Endodermal cell (in vitro differentiated cells): ENCODE measurements at regions not wholly inside any gene's neighbourhood (a gene's known extent, or its start where the extent isn't known, plus 50 kb on each side); places are given as distances from the start of the nearest gene placed in this dataset.

Experiments
- DNase-seq: peaks from one replicate; pipeline ENCODE4 v3.0.0-alpha.2; 2017
- H3K27ac ChIP-seq: 2 replicates; pipeline ENCODE4 v1.5.1; 2013; ENCODE audit warnings: mild to moderate bottlenecking, low read depth, low read length, moderate library complexity
- H3K27me3 ChIP-seq: 2 replicates; pipeline ENCODE4 v1.6.1; 2013; ENCODE audit warnings: mild to moderate bottlenecking, low read length, moderate library complexity; ENCODE audit not compliant: insufficient read depth, control insufficient read depth, poor library complexity, severe bottlenecking
- H3K36me3 ChIP-seq: 2 replicates; pipeline ENCODE4 v1.7.0; 2013; ENCODE audit warnings: mild to moderate bottlenecking, low read length, moderate library complexity; ENCODE audit not compliant: control insufficient read depth, insufficient read depth
- H3K4me1 ChIP-seq: one replicate; pipeline ENCODE4 v1.7.0; 2013; ENCODE audit warnings: low read length; ENCODE audit not compliant: control insufficient read depth, insufficient read depth
- H3K4me3 ChIP-seq: 2 replicates; pipeline ENCODE4 v1.5.1; 2013; ENCODE audit warnings: mild to moderate bottlenecking, low read length, moderate library complexity
- H3K9ac ChIP-seq: 2 replicates; pipeline ENCODE4 v1.6.1; 2013; ENCODE audit warnings: mild to moderate bottlenecking, low read length, moderate library complexity; ENCODE audit not compliant: poor library complexity, severe bottlenecking; ENCODE audit errors: extremely low read depth
- H3K9me3 ChIP-seq: 2 replicates; pipeline ENCODE4 v1.6.1; 2013; ENCODE audit warnings: mild to moderate bottlenecking, low read length, moderate library complexity; ENCODE audit not compliant: control insufficient read depth
- H3K27ac Mint-ChIP-seq: 2 replicates; pipeline ENCODE4 v1.8.0; 2020; ENCODE audit warnings: mixed read lengths
- H3K27me3 Mint-ChIP-seq: 2 replicates; pipeline ENCODE4 v1.8.0; 2021; ENCODE audit warnings: mild to moderate bottlenecking, mixed read lengths; ENCODE audit not compliant: insufficient read depth
- H3K36me3 Mint-ChIP-seq: 2 replicates; pipeline ENCODE4 v1.8.0; 2020; ENCODE audit warnings: low read depth, mixed read lengths
- H3K4me1 Mint-ChIP-seq: 2 replicates; pipeline ENCODE4 v1.8.0; 2020; ENCODE audit warnings: mixed read lengths
- H3K4me3 Mint-ChIP-seq: 2 replicates; pipeline ENCODE4 v1.8.0; 2020; ENCODE audit warnings: mild to moderate bottlenecking, moderate library complexity, mixed read lengths
- H3K9me3 Mint-ChIP-seq: 2 replicates; pipeline ENCODE4 v1.8.0; 2020; ENCODE audit warnings: mild to moderate bottlenecking, mixed read lengths
- WGBS, 2 experiments: methylation state at CpG; one replicate each; pipeline versions ENCODE4 v1.1.5 to v1.1.7; 2013; ENCODE audit warnings: missing lambda C conversion rate in 2 of 2, mixed read lengths in 1 of 2; ENCODE audit not compliant: insufficient coverage in 1 of 2, insufficient read length in 1 of 2; 5-methylcytosine and 5-hydroxymethylcytosine counted together
- TF ChIP-seq, protein P1 (sequence below): fragments of 200-600 bp; sonication (generic); conservative IDR thresholded peaks from 2 replicates; pipeline ENCODE4 v1.5.0; 2021; ENCODE audit warnings: antibody characterized with exemption, mild to moderate bottlenecking

DNA sequence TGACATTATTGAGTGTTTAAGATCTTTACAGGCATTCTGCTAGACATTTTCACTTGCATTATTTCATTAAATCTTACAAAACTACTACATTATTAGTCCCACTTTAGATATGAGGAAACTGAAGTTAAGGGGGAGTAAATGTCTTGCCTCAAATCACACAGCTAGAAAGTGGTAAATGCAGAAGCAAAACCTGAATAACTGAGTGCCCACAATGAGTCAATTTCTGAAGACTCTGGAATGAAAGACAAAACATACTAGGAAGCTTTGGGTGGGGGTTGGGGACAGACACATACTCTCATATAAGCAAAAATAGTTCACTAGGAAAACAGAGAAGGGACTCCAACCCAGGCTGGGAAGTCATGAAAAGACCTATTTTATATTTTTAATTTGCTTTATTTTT is 214.4 kb upstream of the LRATD1 start:
- Mint-ChIP-seq H3K4me1 (peaks cover 5% of the 10 kb centered on the region), H3K36me3 (no peaks in the 10 kb centered on the region), H3K4me3 (no peak overlapping the region), H3K27ac (no peak overlapping the region), H3K9me3 (peaks cover 3% of the 10 kb centered on the region), H3K27me3 (no peaks in the 10 kb centered on the region)
- H3K36me3 ChIP-seq = no peaks in the 10 kb centered on the region
- H3K27ac ChIP-seq = no peak overlapping the region
- TF ChIP-seq, protein P1, sequence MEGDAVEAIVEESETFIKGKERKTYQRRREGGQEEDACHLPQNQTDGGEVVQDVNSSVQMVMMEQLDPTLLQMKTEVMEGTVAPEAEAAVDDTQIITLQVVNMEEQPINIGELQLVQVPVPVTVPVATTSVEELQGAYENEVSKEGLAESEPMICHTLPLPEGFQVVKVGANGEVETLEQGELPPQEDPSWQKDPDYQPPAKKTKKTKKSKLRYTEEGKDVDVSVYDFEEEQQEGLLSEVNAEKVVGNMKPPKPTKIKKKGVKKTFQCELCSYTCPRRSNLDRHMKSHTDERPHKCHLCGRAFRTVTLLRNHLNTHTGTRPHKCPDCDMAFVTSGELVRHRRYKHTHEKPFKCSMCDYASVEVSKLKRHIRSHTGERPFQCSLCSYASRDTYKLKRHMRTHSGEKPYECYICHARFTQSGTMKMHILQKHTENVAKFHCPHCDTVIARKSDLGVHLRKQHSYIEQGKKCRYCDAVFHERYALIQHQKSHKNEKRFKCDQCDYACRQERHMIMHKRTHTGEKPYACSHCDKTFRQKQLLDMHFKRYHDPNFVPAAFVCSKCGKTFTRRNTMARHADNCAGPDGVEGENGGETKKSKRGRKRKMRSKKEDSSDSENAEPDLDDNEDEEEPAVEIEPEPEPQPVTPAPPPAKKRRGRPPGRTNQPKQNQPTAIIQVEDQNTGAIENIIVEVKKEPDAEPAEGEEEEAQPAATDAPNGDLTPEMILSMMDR = no peak
- no peaks in the 10 kb centered on the region for H3K4me1 ChIP-seq
- no peak overlapping the region for H3K4me3 ChIP-seq
- no peak overlapping the region for H3K9ac ChIP-seq
- no peak for DNase-seq
- H3K27me3 ChIP-seq = no peaks in the 10 kb centered on the region
- no peaks in the 10 kb centered on the region for H3K9me3 ChIP-seq

- TF ChIP-seq, protein P1 = no peak
- Histone ChIP-seq H3K36me3 (no peaks in the 10 kb centered on the region), H3K9ac (no peak overlapping the region), H3K4me3 (no peak overlapping the region), H3K4me1 (no peaks in the 10 kb centered on the region), H3K27ac (no peak overlapping the region), H3K27me3 (no peaks in the 10 kb centered on the region), H3K9me3 (no peaks in the 10 kb centered on the region)
- peaks cover 11% of the 10 kb centered on the region for H3K4me1 Mint-ChIP-seq
- no peak for DNase-seq
- no peaks in the 10 kb centered on the region for H3K36me3 Mint-ChIP-seq
- no peaks in the 10 kb centered on the region for H3K9me3 Mint-ChIP-seq
- H3K27ac Mint-ChIP-seq = no peak overlapping the region
- WGBS, 2 experiments = 93 to 100% methylated on average over 3 to 5 of the region's 5 CpGs
- H3K4me3 Mint-ChIP-seq = no peak overlapping the region
- no peaks in the 10 kb centered on the region for H3K27me3 Mint-ChIP-seq
Observed at GRCh38 chr2:14420851-14421250, 211.7 kb upstream of the LRATD1 start.

- no peak overlapping the region for H3K4me3 ChIP-seq
- H3K27me3 Mint-ChIP-seq = no peaks in the 10 kb centered on the region
- H3K4me1 Mint-ChIP-seq = peaks cover 11% of the 10 kb centered on the region
Observed at GRCh38 chr2:14422426-14422825, 210.1 kb upstream of the LRATD1 start.

More at GRCh38 chr2:14422426-14422825, 210.1 kb upstream of the LRATD1 start:
- Histone ChIP-seq H3K36me3 (no peaks in the 10 kb centered on the region), H3K4me1 (no peaks in the 10 kb centered on the region), H3K27me3 (no peaks in the 10 kb centered on the region), H3K9ac (no peak overlapping the region), H3K27ac (no peak overlapping the region), H3K9me3 (no peaks in the 10 kb centered on the region)
- TF ChIP-seq, protein P1 = no peak
- H3K27ac Mint-ChIP-seq = no peak overlapping the region
- WGBS, 2 experiments = 93 to 100% methylated on average over 3 to 4 of the region's 4 CpGs
- H3K9me3 Mint-ChIP-seq = no peaks in the 10 kb centered on the region
- no peaks in the 10 kb centered on the region for H3K36me3 Mint-ChIP-seq
- no peak overlapping the region for H3K4me3 Mint-ChIP-seq
- no peak for DNase-seq
